HUES48 (cell line): ENCODE measurements at regions not wholly inside any gene's neighbourhood (a gene's known extent, or its start where the extent isn't known, plus 50 kb on each side); places are given as distances from the start of the nearest gene placed in this dataset.
"Not testable (repeated sequence)": the region's sequence is repeated elsewhere in the genome, so short reads cannot be mapped to it uniquely, and the experiment has no call there.

Experiments
- H3K27ac ChIP-seq: one replicate; pipeline ENCODE4 v1.7.0; 2013; ENCODE audit warnings: low read depth, low read length, inconsistent platforms
- H3K27me3 ChIP-seq: 2 replicates; pipeline ENCODE4 v1.6.1; 2013; ENCODE audit warnings: mild to moderate bottlenecking, low read length; ENCODE audit not compliant: control insufficient read depth, insufficient read depth
- H3K36me3 ChIP-seq: 2 replicates; pipeline ENCODE4 v1.6.1; 2013; ENCODE audit warnings: low read length; ENCODE audit not compliant: control insufficient read depth, insufficient read depth
- H3K4me1 ChIP-seq: 2 replicates; pipeline ENCODE4 v1.6.1; 2013; ENCODE audit warnings: mild to moderate bottlenecking, low read length; ENCODE audit not compliant: control insufficient read depth, insufficient read depth
- H3K4me3 ChIP-seq: 2 replicates; pipeline ENCODE4 v1.5.1; 2013; ENCODE audit warnings: mild to moderate bottlenecking, low read depth, low read length
- H3K9ac ChIP-seq: 2 replicates; pipeline ENCODE4 v1.6.1; 2013; ENCODE audit warnings: mild to moderate bottlenecking, low read depth, low read length, moderate library complexity
- H3K9me3 ChIP-seq: 2 replicates; pipeline ENCODE4 v1.6.1; 2013; ENCODE audit warnings: low read length; ENCODE audit not compliant: control insufficient read depth, insufficient read depth

GRCh38 chr6:154938221-154938580, 56.9 kb upstream of the TIAM2 start:
- no peaks in the 10 kb centered on the region for H3K27me3 ChIP-seq
- no peaks in the 10 kb centered on the region for H3K9me3 ChIP-seq
- no peak overlapping the region for H3K4me3 ChIP-seq
- H3K9ac ChIP-seq, result no peak overlapping the region
- H3K4me1 ChIP-seq, result 0 out of 2 replicates have a peak, but pooled peaks cover under 1% of the 10 kb centered on the region
- no peaks in the 10 kb centered on the region for H3K36me3 ChIP-seq
- no peak overlapping the region for H3K27ac ChIP-seq

DNA sequence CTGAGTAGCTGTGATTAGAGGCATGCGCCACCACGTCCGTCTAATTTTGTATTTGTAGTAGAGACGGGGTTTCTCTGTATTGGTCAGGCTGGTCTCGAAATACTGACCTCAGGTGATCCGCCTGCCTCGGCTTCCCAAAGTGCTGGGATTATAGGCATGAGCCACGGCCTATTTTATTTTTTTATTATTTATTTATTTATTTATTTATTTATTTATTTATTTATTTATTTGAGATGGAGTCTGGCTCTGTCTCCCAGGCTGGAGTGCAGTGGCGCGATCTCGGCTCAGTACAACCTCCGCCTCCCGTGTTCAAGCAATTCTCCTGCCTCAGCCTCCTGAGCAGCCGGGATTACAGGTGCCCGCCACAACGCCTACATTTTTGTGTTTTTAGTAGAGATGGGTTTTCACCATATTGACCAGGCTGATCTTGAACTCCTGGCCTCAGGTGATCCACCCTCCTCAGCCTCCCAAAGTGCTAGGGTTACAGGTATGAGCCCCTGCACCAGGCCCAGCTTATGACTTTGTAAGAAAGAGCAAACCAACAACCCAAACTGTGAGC, 56.3 kb upstream of the TIAM2 start:
- H3K27ac ChIP-seq, H3K4me1 ChIP-seq, H3K27me3 ChIP-seq, H3K9ac ChIP-seq, H3K4me3 ChIP-seq, H3K9me3 ChIP-seq, H3K36me3 ChIP-seq: not testable (repeated sequence)

DNA sequence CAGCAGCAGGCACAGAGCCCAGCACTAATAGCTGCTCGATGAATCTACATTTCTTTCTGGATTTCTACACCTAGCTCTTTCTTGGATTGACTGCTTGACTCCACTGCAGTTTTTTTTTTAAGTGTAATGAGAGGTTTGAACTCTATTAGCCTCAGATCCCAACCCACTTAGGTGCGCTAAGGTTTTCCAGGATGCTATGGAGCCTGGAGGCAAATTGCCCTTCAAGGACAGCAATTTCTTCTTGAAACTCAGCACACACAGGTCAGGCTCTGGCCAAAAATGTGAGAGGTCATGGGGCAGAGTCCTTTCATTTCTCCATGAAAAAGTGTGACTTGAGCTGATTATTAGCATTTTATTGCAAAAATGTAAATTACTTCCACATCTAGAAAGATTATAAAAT, 52.3 kb upstream of the TIAM2 start:
- Histone ChIP-seq H3K9ac (no peak overlapping the region), H3K36me3 (no peaks in the 10 kb centered on the region), H3K9me3 (no peaks in the 10 kb centered on the region), H3K27me3 (no peaks in the 10 kb centered on the region), H3K27ac (no peak overlapping the region), H3K4me1 (no peaks in the 10 kb centered on the region), H3K4me3 (no peak overlapping the region)

DNA sequence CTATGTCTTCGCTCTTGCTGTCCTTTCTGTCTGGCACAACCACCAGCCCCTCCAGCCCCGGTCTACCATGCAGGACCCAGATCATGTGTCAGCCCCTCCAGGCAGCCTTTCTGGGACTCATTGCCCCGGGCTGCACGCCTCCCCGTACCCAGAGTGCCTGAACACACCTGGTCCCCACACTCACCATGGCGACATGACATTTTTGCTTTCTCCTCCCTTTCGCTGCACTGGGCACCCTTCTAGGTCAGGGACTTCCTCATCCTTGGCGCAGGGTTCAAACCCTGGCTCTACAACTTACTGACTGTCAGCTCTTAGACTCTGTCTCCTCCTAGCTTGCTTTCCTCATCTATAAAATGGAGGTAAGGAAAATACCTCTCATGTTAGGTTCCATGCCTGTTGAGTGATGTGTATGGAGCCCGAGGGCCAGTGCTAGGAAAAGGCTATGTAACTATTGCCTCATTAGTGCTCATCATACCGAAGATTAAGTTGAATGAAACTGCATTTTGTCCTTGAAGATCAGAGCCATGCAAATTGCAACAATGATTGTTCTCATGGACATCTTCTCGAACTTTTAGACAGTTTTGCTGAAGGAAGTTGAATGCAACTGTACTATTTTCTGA, 49.7 kb upstream of the TIAM2 start:
- no peaks in the 10 kb centered on the region for H3K4me1 ChIP-seq
- no peak overlapping the region for H3K4me3 ChIP-seq
- H3K27me3 ChIP-seq, result no peaks in the 10 kb centered on the region
- no peak overlapping the region for H3K27ac ChIP-seq
- no peaks in the 10 kb centered on the region for H3K36me3 ChIP-seq
- no peak overlapping the region for H3K9ac ChIP-seq
- no peaks in the 10 kb centered on the region for H3K9me3 ChIP-seq
